ENCODE measurements at regions not wholly inside any gene's neighbourhood (a gene's known extent, or its start where the extent isn't known, plus 50 kb on each side); places are given as distances from the start of the nearest gene placed in this dataset.

- TF ChIP-seq, protein P1, sequence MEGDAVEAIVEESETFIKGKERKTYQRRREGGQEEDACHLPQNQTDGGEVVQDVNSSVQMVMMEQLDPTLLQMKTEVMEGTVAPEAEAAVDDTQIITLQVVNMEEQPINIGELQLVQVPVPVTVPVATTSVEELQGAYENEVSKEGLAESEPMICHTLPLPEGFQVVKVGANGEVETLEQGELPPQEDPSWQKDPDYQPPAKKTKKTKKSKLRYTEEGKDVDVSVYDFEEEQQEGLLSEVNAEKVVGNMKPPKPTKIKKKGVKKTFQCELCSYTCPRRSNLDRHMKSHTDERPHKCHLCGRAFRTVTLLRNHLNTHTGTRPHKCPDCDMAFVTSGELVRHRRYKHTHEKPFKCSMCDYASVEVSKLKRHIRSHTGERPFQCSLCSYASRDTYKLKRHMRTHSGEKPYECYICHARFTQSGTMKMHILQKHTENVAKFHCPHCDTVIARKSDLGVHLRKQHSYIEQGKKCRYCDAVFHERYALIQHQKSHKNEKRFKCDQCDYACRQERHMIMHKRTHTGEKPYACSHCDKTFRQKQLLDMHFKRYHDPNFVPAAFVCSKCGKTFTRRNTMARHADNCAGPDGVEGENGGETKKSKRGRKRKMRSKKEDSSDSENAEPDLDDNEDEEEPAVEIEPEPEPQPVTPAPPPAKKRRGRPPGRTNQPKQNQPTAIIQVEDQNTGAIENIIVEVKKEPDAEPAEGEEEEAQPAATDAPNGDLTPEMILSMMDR (IDR thresholded peaks at IDR 0.05), result no peak
- TF ChIP-seq EZH2 (IDR thresholded peaks at IDR 0.05), result no peak
Measured at GRCh38 chrX:45862801-45863200, 662.1 kb upstream of the DIPK2B start.

Data from neural progenitor cell (in vitro differentiated cells).